Mucosa of stomach (tissue), 1 donor: ENCODE measurements at regions not wholly inside any gene's neighbourhood (a gene's known extent, or its start where the extent isn't known, plus 50 kb on each side); places are given as distances from the start of the nearest gene placed in this dataset.

Experiments used
- H3K27me3 ChIP-seq: one replicate; pipeline ENCODE4 v1.7.0; 2013; ENCODE audit warnings: mild to moderate bottlenecking, low read length; ENCODE audit not compliant: control insufficient read depth, insufficient read depth
- H3K36me3 ChIP-seq: one replicate; pipeline ENCODE4 v1.7.0; 2013; ENCODE audit warnings: low read length; ENCODE audit not compliant: control insufficient read depth, insufficient read depth
- H3K4me1 ChIP-seq: one replicate; pipeline ENCODE4 v1.7.0; 2013; ENCODE audit warnings: mild to moderate bottlenecking, low read length; ENCODE audit not compliant: control insufficient read depth, insufficient read depth
- H3K4me3 ChIP-seq: one replicate; pipeline ENCODE4 v1.7.0; 2013; ENCODE audit warnings: low read length
- H3K9ac ChIP-seq: one replicate; pipeline ENCODE4 v1.7.0; 2013; ENCODE audit warnings: mild to moderate bottlenecking, low read length, moderate library complexity
- H3K9me3 ChIP-seq: one replicate; pipeline ENCODE4 v1.7.0; 2013; ENCODE audit warnings: mild to moderate bottlenecking, low read length, moderate library complexity; ENCODE audit not compliant: control insufficient read depth
- donor health status: Pancreatic carcinoma.

DNA sequence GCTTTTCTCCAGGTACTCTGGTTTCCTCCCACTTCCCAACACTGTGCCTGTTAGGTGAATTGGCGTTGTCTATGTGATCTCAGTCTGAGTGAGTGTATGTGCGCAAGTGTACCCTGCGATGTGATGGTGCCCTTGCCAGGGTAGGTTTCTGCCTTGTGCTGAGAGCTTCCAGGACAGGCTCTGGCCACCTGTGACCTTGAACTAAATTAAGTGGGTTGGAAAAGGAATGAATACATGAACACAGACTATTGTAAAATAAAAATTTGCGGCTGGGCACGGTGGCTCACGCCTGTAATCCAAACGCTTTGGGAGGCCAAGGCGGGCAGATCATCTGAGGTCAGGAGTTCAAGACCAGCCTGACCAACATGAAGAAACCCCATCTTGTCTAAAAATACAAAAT, 678.0 kb downstream of the DHX35 start:
- Histone ChIP-seq H3K4me1 (no peaks in the 10 kb centered on the region), H3K4me3 (no peak overlapping the region), H3K36me3 (no peaks in the 10 kb centered on the region), H3K9ac (no peak overlapping the region), H3K27me3 (no peaks in the 10 kb centered on the region), H3K9me3 (no peaks in the 10 kb centered on the region)

DNA sequence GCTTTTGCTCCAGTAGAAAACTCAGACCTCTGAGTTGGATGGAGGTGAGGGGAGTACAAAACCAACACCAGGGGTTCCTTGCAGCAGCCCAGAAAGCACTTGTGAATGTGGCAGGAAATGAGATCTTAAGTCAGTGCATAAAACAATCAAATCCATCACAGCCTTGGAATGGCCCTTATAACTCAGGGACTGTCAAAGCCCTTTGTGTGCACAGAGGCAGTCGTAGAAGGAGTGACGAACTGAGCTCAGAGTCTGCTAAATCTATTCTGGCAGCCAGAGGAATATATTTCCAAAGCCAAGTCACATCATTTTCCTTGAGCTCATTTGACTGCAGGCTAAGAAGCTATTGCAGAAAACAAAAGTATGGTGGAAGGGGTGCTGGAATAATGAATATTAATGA, 676.6 kb downstream of the DHX35 start:
- Histone ChIP-seq H3K27me3 (no peaks in the 10 kb centered on the region), H3K9ac (no peak overlapping the region), H3K4me3 (no peak overlapping the region), H3K4me1 (no peaks in the 10 kb centered on the region), H3K36me3 (no peaks in the 10 kb centered on the region), H3K9me3 (no peaks in the 10 kb centered on the region)

DNA sequence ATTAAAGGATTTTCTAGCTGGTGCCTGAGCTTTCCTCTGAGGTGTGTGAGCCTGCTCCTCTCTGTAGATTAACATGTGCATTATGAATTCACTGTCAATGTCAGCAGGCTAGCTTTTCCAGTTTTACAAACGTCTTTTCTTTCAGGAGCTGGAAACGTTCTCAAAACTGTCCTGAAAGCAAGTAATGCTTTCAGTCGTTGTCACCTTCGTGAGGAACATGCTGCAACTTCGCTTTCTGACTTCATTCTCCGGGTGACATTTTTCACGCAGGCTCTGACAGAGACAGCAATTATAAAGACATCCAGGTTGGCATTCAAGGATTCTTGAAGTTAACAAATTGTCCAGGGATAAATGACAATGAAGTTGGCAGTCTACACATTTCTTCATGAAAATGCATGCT, 671.5 kb downstream of the DHX35 start:
- Histone ChIP-seq H3K4me1 (no peaks in the 10 kb centered on the region), H3K9ac (no peak overlapping the region), H3K4me3 (no peak overlapping the region)

DNA sequence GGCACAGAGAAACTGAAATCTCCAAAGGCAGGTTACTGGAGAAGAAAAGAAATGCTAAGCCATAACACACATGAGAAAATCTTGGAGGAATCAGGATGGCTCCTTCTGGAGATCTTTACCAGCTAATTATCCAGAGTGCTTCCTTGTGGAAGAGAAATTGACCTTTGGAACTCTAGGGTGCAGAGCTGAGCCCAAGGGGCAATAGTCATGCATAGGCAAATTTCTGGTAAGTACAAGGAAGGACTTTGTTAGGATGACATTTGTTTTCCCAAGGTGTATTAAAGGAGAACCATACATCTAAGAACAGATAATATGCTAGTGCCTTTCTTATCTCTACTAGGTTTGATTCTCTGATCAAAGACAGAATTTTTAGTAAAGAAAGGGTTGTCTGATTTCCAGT, 670.6 kb downstream of the DHX35 start:
- no peaks in the 10 kb centered on the region for H3K9me3 ChIP-seq
- H3K9ac ChIP-seq: no peak overlapping the region
- no peaks in the 10 kb centered on the region for H3K27me3 ChIP-seq
- no peaks in the 10 kb centered on the region for H3K4me1 ChIP-seq
- H3K36me3 ChIP-seq: no peaks in the 10 kb centered on the region
- H3K4me3 ChIP-seq: no peak overlapping the region

More for the DNA sequence above, 671.5 kb downstream of the DHX35 start:
- no peaks in the 10 kb centered on the region for H3K36me3 ChIP-seq
- H3K9me3 ChIP-seq: no peaks in the 10 kb centered on the region
- H3K27me3 ChIP-seq: no peaks in the 10 kb centered on the region

DNA sequence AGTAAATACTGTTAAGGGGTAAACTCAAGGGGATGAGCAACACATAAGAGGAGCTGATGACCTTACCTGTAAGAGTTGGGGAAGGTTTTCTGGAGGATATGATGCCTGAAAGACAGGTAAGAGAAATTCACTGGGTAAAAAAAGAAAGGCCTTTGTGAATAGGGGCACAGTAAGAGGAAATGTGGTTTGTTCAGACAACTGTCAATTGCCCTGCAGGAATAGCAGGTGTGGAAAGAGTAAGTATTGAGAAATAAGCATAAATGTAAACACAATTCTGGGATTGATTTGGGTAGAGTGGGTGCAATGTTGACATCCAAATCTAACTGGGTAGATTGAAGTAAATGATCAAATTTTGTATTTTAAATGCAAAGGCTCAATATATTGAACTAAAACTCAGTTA, 670.0 kb downstream of the DHX35 start:
- Histone ChIP-seq H3K4me3 (no peak overlapping the region), H3K9ac (no peak overlapping the region), H3K36me3 (no peaks in the 10 kb centered on the region), H3K4me1 (no peaks in the 10 kb centered on the region), H3K9me3 (no peaks in the 10 kb centered on the region), H3K27me3 (no peaks in the 10 kb centered on the region)

DNA sequence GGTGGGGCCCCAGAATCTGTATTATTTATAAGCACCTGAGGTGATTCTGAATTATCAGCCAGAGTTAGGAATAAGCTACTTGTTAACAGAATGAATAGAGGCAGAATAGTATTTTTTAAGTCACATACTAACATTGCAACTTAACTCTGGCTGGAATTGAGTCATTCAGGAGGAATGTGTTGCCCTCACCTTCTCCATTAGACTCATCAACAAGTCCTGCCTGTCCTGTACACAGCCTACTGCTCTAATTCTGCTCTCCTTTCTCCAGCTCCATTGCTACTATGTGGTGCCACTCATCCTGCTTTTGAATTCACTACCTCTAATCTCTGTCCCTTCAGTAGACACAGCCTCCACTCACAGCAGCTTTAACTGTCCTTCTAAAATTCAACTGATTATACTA, 669.4 kb downstream of the DHX35 start:
- H3K9me3 ChIP-seq: no peaks in the 10 kb centered on the region
- H3K9ac ChIP-seq: no peak overlapping the region
- H3K27me3 ChIP-seq: no peaks in the 10 kb centered on the region
- H3K4me3 ChIP-seq: no peak overlapping the region
- no peaks in the 10 kb centered on the region for H3K4me1 ChIP-seq
- no peaks in the 10 kb centered on the region for H3K36me3 ChIP-seq

DNA sequence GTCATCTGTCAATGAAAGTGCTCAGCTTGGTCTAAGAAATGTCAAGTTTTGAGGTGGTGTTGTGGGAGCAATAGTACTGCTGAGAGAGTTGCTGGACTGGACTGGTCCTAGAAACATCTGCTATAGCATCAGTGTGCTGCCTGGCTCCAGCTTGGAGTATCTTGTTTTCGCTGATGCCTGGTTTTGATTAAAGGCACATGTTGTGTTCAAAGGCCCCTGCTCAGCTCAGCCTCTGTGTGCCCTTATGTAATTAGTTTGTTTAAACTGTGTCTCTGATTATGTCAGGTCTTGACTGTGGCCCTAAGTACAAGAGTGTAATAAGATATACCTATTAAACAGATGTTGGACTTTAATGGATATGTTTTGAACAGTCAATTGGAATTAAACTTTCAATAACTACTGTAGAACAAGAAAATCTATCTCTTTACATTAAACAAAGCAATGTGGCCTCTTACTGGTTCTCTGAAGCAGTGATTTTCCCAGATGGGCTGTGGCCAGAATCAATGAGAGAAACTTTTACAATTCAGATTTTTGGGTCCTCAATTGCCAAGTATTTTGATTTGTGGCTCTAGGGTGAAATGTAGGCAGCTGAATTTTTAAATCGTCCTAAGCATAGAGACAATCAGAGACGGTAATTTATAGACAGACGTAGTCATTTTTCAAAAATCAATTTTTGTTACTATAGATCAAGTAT, 668.2 kb downstream of the DHX35 start:
- Histone ChIP-seq H3K4me3 (no peak overlapping the region), H3K27me3 (no peaks in the 10 kb centered on the region), H3K4me1 (no peaks in the 10 kb centered on the region), H3K9ac (no peak overlapping the region), H3K36me3 (no peaks in the 10 kb centered on the region), H3K9me3 (no peaks in the 10 kb centered on the region)

DNA sequence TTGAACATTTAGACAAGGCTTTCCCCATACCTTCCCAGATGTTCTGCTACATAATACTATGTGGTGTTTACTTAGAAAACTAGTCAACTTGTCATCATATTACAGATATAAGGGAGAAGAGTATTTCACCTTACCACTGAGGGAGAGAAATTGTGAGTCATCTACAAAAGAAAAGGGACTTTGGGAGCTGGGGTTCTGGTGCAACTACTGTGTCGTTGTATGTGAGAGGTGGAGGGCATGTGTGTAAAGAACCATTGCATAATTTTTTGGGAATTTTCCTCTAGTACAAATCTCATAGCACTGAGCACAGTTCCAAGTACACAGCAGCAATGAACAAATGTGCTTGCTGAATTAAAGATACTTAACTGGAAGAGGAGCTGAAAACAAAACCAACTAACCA, 665.6 kb downstream of the DHX35 start:
- Histone ChIP-seq H3K36me3 (no peaks in the 10 kb centered on the region), H3K4me1 (no peaks in the 10 kb centered on the region), H3K27me3 (no peaks in the 10 kb centered on the region), H3K9ac (no peak overlapping the region), H3K4me3 (no peak overlapping the region), H3K9me3 (no peaks in the 10 kb centered on the region)

DNA sequence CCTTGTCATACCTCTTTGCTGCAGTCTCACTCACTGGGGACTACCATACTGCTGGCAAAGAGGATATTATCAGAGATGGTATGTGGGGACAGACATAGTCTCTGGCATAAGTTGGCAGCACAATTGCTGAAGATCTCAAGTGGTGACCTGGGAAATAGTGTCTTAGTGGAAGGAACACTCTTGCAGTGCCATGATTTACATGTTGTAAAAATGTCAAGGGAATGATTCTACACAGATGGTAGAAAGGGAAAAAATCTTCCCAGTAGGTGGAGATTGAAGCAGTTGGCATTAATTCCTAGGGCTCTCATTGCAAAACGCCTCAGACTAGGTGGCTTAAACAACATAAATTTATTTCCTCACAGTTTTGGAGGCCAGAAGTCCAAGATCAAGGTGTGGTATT, 662.2 kb downstream of the DHX35 start:
- Histone ChIP-seq H3K4me1 (no peaks in the 10 kb centered on the region), H3K36me3 (no peaks in the 10 kb centered on the region), H3K4me3 (no peak overlapping the region), H3K9me3 (no peaks in the 10 kb centered on the region), H3K27me3 (no peaks in the 10 kb centered on the region), H3K9ac (no peak overlapping the region)

DNA sequence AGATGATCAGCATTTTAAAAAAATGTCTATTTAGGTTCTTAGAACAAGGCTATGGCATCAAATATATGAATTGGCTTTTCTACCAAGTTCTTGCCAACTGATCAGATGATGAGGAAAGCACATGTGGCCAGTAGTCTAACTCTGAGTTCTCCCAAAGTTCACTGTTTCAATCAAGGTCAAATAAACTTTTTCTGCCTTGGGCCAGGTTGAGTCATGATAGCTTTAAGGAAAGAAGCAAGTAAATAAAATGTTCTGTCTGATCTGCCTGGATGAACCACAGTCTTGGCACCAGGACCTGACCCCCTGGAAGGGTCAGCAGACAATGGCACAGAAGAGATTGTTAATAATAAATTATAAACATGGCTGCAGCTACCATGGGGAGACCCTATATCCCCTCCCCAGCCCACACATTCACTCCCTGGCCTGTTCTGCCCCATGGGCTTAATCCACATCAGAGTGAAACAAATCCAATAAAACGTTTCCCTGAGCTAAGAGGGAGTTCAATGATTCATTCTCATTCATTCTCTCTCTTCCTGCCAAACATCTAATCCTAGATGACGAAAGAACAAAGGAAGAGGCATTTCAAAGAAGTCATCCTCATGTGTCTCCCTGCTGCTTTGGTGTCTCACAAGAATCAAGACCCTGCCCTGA, 661.6 kb downstream of the DHX35 start:
- no peaks in the 10 kb centered on the region for H3K27me3 ChIP-seq
- H3K4me1 ChIP-seq: no peaks in the 10 kb centered on the region
- H3K4me3 ChIP-seq: no peak overlapping the region
- no peaks in the 10 kb centered on the region for H3K36me3 ChIP-seq
- H3K9me3 ChIP-seq: no peaks in the 10 kb centered on the region
- H3K9ac ChIP-seq: no peak overlapping the region

DNA sequence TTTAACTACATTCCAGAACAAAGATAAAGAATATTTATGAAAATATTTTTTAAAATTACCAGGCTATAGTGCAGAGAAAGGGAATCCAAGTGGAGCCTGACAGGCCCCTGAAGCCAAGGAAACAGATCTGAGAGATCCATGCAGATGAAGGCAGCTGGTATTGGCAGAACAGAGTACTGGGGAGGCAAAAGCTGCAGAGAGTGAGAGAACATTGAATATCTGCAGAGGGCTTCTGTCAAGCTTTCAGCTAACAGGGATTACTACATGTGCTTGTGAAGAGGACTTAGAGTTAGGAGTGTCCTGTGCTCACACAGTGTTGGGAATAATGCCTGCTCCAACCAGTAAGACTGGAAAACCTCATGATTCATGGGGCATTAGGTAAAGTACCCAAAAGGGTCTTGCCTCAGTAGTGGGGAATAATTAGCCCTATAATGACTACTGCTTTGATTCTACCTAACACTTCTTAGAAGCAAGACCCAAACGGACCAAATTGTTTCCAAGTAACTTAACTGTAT, 657.2 kb downstream of the DHX35 start:
- no peak overlapping the region for H3K4me3 ChIP-seq

DNA sequence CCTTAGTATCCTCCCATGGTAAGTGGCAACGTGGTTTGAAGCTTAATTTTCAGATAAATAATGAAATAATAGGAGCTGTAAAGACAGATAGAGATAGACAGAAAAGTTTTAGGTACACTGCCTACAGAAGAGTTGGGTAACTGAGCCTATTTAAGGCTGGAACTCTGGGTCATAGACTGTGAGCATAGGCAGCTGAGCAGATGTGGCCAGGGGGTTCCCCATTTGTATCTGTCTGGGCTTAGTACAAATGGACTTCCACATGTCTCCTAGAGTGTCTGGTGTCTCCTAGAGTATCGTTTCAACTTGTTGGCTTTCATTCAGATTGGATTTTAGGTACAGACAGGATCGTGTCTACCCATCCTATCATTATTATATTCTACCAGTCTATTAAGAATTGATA, 649.8 kb downstream of the DHX35 start:
- H3K4me3 ChIP-seq: no peak overlapping the region
- H3K36me3 ChIP-seq: no peaks in the 10 kb centered on the region
- no peaks in the 10 kb centered on the region for H3K4me1 ChIP-seq
- H3K27me3 ChIP-seq: no peaks in the 10 kb centered on the region
- no peaks in the 10 kb centered on the region for H3K9me3 ChIP-seq
- H3K9ac ChIP-seq: no peak overlapping the region

More for the DNA sequence above, 657.2 kb downstream of the DHX35 start:
- Histone ChIP-seq H3K9ac (no peak overlapping the region), H3K9me3 (no peaks in the 10 kb centered on the region), H3K36me3 (no peaks in the 10 kb centered on the region), H3K27me3 (no peaks in the 10 kb centered on the region), H3K4me1 (no peaks in the 10 kb centered on the region)
